WTC11 (cell line): ENCODE measurements at regions not wholly inside any gene's neighbourhood (a gene's known extent, or its start where the extent isn't known, plus 50 kb on each side); places are given as distances from the start of the nearest gene placed in this dataset.

Source experiments
- ATAC-seq: fragments of 200-7000 bp; cut with Tn5 transposase; 2 replicates; pipeline ENCODE4 v1.10.0; 2021; ENCODE audit warnings: mild to moderate bottlenecking, moderate library complexity
- CTCF ChIA-PET: fragments of 300-600 bp; sonication (Branson Sonifier 250); formaldehyde crosslinking; loops from one replicate; lab custom pipeline; 2021; ENCODE audit warnings: antibody characterized with exemption; lab: Charles Lee
- POLR2A ChIA-PET: fragments of 350-600 bp; sonication (Branson Sonifier 250); formaldehyde crosslinking; loops from one replicate; lab custom pipeline; 2021; ENCODE audit warnings: antibody characterized with exemption; lab: Charles Lee
- DNase-seq: peaks from one replicate; pipeline ENCODE4 v3.0.0; 2021; ENCODE audit warnings: low spot score
- H3K27ac Mint-ChIP-seq: 2 replicates; pipeline ENCODE4 v1.8.0; 2021; ENCODE audit warnings: mixed read lengths
- H3K27me3 Mint-ChIP-seq: 2 replicates; pipeline ENCODE4 v1.8.0; 2021; ENCODE audit warnings: low read depth, mild to moderate bottlenecking, moderate library complexity, mixed read lengths
- H3K36me3 Mint-ChIP-seq: 2 replicates; pipeline ENCODE4 v1.8.0; 2021; ENCODE audit warnings: mixed read lengths
- H3K4me1 Mint-ChIP-seq: 2 replicates; pipeline ENCODE4 v1.8.0; 2022; ENCODE audit warnings: mixed read lengths
- H3K4me3 Mint-ChIP-seq: 2 replicates; pipeline ENCODE4 v1.8.0; 2021; ENCODE audit warnings: mild to moderate bottlenecking, moderate library complexity, mixed read lengths
- H3K9me3 Mint-ChIP-seq: 2 replicates; pipeline ENCODE4 v1.8.0; 2021; ENCODE audit warnings: mixed read lengths
- EMX1 ChIP-seq: fragments of 250-450 bp; sonication (Bioruptor Pico); IDR thresholded peaks from 2 replicates; pipeline ENCODE4 v1.8.0; 2021; ENCODE audit warnings: mild to moderate bottlenecking
- GABPB1 ChIP-seq: sonication (generic); formaldehyde crosslinking; IDR thresholded peaks from 2 replicates; pipeline ENCODE4 v1.8.1; 2023; ENCODE audit warnings: mild to moderate bottlenecking, missing genetic modification reagents
- HMGA2 ChIP-seq: fragments of 250-450 bp; sonication (Bioruptor Pico); IDR thresholded peaks from 2 replicates; pipeline ENCODE4 v1.4.0; 2021; ENCODE audit warnings: mild to moderate bottlenecking, moderate library complexity
- KAT7 ChIP-seq: sonication (generic); formaldehyde crosslinking; IDR thresholded peaks from 2 replicates; pipeline ENCODE4 v1.8.1; 2023; ENCODE audit warnings: missing genetic modification reagents, mild to moderate bottlenecking, borderline replicate concordance
- OVOL2 ChIP-seq: fragments of 250-450 bp; sonication (Bioruptor Pico); IDR thresholded peaks from 2 replicates; pipeline ENCODE4 v1.9.0; 2021; ENCODE audit warnings: mild to moderate bottlenecking, borderline replicate concordance
- RELA ChIP-seq: sonication (generic); formaldehyde crosslinking; IDR thresholded peaks from 2 replicates; pipeline ENCODE4 v1.8.1; 2022; ENCODE audit warnings: missing genetic modification reagents, mild to moderate bottlenecking, borderline replicate concordance
- SMAD4 ChIP-seq: sonication (generic); formaldehyde crosslinking; IDR thresholded peaks from 2 replicates; pipeline ENCODE4 v1.8.0; 2022; ENCODE audit warnings: mild to moderate bottlenecking, missing genetic modification reagents
- ZNF121 ChIP-seq: sonication (generic); formaldehyde crosslinking; IDR thresholded peaks from 2 replicates; pipeline ENCODE4 v1.8.0; 2023; ENCODE audit warnings: missing genetic modification reagents
- ZNF671 ChIP-seq: fragments of 250-450 bp; sonication (Bioruptor Pico); IDR thresholded peaks from 2 replicates; pipeline ENCODE4 v1.8.0; 2021; ENCODE audit warnings: mild to moderate bottlenecking
- TF ChIP-seq, protein P1 (sequence below): sonication (generic); formaldehyde crosslinking; IDR thresholded peaks from 2 replicates; pipeline ENCODE4 v1.8.1; 2022; ENCODE audit warnings: missing genetic modification reagents, borderline replicate concordance
- TF ChIP-seq, protein P2 (sequence below): sonication (generic); formaldehyde crosslinking; IDR thresholded peaks from 2 replicates; pipeline ENCODE4 v1.8.0; 2022; ENCODE audit warnings: mild to moderate bottlenecking, missing genetic modification reagents
- TF ChIP-seq, protein P3 (sequence below): sonication (generic); formaldehyde crosslinking; IDR thresholded peaks from 2 replicates; pipeline ENCODE4 v1.8.0; 2023; ENCODE audit warnings: mild to moderate bottlenecking, missing genetic modification reagents
- TF ChIP-seq, protein P4 (sequence below): sonication (generic); formaldehyde crosslinking; conservative IDR thresholded peaks from 2 replicates; pipeline ENCODE4 v1.8.1; 2022; ENCODE audit warnings: mild to moderate bottlenecking, missing genetic modification reagents
- TF ChIP-seq, protein P5 (sequence below): sonication (generic); formaldehyde crosslinking; IDR thresholded peaks from 2 replicates; pipeline ENCODE4 v1.8.0; 2022; ENCODE audit warnings: mild to moderate bottlenecking, missing genetic modification reagents
- TF ChIP-seq, protein P6 (sequence below): sonication (generic); formaldehyde crosslinking; IDR thresholded peaks from 2 replicates; pipeline ENCODE4 v1.8.1; 2023; ENCODE audit warnings: mild to moderate bottlenecking, moderate library complexity, missing genetic modification reagents
- TF ChIP-seq, protein P7 (sequence below): fragments of 200-600 bp; IDR thresholded peaks from 2 replicates; pipeline ENCODE4 v1.8.0; 2022; ENCODE audit warnings: antibody characterized with exemption
- TF ChIP-seq, protein P8 (sequence below): fragments of 250-450 bp; sonication (Bioruptor Pico); IDR thresholded peaks from 2 replicates; pipeline ENCODE4 v1.9.0; 2021; ENCODE audit warnings: mild to moderate bottlenecking
- TF ChIP-seq, protein P9 (sequence below): sonication (generic); formaldehyde crosslinking; conservative IDR thresholded peaks from 2 replicates; pipeline ENCODE4 v1.8.1; 2023; ENCODE audit warnings: mild to moderate bottlenecking, low read depth, missing genetic modification reagents, moderate library complexity
- TF ChIP-seq, protein P10 (sequence below): sonication (generic); formaldehyde crosslinking; IDR thresholded peaks from 2 replicates; pipeline ENCODE4 v1.8.0; 2022; ENCODE audit warnings: mild to moderate bottlenecking, missing genetic modification reagents

DNA sequence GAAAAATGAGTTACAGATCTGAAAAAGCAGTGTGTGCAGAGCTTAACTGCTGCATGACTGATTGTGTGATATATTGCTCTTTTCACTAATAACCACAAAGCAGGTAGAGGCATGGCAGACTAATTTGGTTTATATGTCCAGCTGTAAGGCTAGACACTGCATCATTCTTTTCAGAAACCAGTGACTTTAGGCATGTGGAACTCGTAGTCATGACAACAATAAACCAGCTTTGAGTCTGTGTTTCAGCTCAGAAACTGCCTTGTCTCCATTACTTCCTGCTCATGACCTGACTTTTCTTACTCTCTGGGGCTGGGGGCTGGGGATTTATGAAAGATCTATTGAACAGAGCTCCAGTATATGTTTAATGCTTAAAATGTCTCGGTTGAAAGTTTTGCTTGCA lies 146.8 kb upstream of the LRIG3 start:
- Mint-ChIP-seq H3K4me3 (no peak overlapping the region), H3K36me3 (no peaks in the 10 kb centered on the region), H3K27me3 (no peaks in the 10 kb centered on the region), H3K9me3 (no peaks in the 10 kb centered on the region), H3K4me1 (no peaks in the 10 kb centered on the region), H3K27ac (no peak overlapping the region)
- no peak for ATAC-seq
- CTCF ChIA-PET: interaction anchor here (1.3 to 1.6 kb wide), 2 partner anchors 8 to 526 kb away, joined by 7 to 9 read pairs; no protein-coding TSS in a partner anchor
- POLR2A ChIA-PET: interaction anchor here (0.6 kb wide), 1 partner anchor 1070 kb away, joined by 3 read pairs; no protein-coding TSS in a partner anchor
- DNase-seq: no peak
- TF ChIP-seq GABPB1 (CRISPR knock-in tag): no peak
- TF ChIP-seq ZNF121: no peak
- TF ChIP-seq EMX1 (CRISPR knock-in tag): no peak
- TF ChIP-seq, protein P1, sequence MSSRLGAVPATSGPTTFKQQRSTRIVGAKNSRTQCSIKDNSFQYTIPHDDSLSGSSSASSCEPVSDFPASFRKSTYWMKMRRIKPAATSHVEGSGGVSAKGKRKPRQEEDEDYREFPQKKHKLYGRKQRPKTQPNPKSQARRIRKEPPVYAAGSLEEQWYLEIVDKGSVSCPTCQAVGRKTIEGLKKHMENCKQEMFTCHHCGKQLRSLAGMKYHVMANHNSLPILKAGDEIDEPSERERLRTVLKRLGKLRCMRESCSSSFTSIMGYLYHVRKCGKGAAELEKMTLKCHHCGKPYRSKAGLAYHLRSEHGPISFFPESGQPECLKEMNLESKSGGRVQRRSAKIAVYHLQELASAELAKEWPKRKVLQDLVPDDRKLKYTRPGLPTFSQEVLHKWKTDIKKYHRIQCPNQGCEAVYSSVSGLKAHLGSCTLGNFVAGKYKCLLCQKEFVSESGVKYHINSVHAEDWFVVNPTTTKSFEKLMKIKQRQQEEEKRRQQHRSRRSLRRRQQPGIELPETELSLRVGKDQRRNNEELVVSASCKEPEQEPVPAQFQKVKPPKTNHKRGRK: no peak
- TF ChIP-seq, protein P2, sequence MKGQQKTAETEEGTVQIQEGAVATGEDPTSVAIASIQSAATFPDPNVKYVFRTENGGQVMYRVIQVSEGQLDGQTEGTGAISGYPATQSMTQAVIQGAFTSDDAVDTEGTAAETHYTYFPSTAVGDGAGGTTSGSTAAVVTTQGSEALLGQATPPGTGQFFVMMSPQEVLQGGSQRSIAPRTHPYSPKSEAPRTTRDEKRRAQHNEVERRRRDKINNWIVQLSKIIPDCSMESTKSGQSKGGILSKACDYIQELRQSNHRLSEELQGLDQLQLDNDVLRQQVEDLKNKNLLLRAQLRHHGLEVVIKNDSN (CRISPR knock-in tag): no peak
- TF ChIP-seq, protein P3, sequence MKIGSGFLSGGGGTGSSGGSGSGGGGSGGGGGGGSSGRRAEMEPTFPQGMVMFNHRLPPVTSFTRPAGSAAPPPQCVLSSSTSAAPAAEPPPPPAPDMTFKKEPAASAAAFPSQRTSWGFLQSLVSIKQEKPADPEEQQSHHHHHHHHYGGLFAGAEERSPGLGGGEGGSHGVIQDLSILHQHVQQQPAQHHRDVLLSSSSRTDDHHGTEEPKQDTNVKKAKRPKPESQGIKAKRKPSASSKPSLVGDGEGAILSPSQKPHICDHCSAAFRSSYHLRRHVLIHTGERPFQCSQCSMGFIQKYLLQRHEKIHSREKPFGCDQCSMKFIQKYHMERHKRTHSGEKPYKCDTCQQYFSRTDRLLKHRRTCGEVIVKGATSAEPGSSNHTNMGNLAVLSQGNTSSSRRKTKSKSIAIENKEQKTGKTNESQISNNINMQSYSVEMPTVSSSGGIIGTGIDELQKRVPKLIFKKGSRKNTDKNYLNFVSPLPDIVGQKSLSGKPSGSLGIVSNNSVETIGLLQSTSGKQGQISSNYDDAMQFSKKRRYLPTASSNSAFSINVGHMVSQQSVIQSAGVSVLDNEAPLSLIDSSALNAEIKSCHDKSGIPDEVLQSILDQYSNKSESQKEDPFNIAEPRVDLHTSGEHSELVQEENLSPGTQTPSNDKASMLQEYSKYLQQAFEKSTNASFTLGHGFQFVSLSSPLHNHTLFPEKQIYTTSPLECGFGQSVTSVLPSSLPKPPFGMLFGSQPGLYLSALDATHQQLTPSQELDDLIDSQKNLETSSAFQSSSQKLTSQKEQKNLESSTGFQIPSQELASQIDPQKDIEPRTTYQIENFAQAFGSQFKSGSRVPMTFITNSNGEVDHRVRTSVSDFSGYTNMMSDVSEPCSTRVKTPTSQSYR (CRISPR knock-in tag): no peak
- TF ChIP-seq RELA: no peak
- TF ChIP-seq, protein P4, sequence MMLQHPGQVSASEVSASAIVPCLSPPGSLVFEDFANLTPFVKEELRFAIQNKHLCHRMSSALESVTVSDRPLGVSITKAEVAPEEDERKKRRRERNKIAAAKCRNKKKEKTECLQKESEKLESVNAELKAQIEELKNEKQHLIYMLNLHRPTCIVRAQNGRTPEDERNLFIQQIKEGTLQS: no peak
- TF ChIP-seq, protein P5, sequence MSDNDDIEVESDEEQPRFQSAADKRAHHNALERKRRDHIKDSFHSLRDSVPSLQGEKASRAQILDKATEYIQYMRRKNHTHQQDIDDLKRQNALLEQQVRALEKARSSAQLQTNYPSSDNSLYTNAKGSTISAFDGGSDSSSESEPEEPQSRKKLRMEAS (CRISPR knock-in tag): no peak
- TF ChIP-seq HMGA2: no peak
- TF ChIP-seq, protein P6, sequence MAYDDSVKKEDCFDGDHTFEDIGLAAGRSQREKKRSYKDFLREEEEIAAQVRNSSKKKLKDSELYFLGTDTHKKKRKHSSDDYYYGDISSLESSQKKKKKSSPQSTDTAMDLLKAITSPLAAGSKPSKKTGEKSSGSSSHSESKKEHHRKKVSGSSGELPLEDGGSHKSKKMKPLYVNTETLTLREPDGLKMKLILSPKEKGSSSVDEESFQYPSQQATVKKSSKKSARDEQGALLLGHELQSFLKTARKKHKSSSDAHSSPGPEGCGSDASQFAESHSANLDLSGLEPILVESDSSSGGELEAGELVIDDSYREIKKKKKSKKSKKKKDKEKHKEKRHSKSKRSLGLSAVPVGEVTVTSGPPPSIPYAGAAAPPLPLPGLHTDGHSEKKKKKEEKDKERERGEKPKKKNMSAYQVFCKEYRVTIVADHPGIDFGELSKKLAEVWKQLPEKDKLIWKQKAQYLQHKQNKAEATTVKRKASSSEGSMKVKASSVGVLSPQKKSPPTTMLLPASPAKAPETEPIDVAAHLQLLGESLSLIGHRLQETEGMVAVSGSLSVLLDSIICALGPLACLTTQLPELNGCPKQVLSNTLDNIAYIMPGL: no peak
- TF ChIP-seq, protein P7, sequence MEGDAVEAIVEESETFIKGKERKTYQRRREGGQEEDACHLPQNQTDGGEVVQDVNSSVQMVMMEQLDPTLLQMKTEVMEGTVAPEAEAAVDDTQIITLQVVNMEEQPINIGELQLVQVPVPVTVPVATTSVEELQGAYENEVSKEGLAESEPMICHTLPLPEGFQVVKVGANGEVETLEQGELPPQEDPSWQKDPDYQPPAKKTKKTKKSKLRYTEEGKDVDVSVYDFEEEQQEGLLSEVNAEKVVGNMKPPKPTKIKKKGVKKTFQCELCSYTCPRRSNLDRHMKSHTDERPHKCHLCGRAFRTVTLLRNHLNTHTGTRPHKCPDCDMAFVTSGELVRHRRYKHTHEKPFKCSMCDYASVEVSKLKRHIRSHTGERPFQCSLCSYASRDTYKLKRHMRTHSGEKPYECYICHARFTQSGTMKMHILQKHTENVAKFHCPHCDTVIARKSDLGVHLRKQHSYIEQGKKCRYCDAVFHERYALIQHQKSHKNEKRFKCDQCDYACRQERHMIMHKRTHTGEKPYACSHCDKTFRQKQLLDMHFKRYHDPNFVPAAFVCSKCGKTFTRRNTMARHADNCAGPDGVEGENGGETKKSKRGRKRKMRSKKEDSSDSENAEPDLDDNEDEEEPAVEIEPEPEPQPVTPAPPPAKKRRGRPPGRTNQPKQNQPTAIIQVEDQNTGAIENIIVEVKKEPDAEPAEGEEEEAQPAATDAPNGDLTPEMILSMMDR: no peak
- TF ChIP-seq, protein P8, sequence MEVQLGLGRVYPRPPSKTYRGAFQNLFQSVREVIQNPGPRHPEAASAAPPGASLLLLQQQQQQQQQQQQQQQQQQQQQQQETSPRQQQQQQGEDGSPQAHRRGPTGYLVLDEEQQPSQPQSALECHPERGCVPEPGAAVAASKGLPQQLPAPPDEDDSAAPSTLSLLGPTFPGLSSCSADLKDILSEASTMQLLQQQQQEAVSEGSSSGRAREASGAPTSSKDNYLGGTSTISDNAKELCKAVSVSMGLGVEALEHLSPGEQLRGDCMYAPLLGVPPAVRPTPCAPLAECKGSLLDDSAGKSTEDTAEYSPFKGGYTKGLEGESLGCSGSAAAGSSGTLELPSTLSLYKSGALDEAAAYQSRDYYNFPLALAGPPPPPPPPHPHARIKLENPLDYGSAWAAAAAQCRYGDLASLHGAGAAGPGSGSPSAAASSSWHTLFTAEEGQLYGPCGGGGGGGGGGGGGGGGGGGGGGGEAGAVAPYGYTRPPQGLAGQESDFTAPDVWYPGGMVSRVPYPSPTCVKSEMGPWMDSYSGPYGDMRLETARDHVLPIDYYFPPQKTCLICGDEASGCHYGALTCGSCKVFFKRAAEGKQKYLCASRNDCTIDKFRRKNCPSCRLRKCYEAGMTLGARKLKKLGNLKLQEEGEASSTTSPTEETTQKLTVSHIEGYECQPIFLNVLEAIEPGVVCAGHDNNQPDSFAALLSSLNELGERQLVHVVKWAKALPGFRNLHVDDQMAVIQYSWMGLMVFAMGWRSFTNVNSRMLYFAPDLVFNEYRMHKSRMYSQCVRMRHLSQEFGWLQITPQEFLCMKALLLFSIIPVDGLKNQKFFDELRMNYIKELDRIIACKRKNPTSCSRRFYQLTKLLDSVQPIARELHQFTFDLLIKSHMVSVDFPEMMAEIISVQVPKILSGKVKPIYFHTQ (CRISPR knock-in tag): no peak
- TF ChIP-seq, protein P9, sequence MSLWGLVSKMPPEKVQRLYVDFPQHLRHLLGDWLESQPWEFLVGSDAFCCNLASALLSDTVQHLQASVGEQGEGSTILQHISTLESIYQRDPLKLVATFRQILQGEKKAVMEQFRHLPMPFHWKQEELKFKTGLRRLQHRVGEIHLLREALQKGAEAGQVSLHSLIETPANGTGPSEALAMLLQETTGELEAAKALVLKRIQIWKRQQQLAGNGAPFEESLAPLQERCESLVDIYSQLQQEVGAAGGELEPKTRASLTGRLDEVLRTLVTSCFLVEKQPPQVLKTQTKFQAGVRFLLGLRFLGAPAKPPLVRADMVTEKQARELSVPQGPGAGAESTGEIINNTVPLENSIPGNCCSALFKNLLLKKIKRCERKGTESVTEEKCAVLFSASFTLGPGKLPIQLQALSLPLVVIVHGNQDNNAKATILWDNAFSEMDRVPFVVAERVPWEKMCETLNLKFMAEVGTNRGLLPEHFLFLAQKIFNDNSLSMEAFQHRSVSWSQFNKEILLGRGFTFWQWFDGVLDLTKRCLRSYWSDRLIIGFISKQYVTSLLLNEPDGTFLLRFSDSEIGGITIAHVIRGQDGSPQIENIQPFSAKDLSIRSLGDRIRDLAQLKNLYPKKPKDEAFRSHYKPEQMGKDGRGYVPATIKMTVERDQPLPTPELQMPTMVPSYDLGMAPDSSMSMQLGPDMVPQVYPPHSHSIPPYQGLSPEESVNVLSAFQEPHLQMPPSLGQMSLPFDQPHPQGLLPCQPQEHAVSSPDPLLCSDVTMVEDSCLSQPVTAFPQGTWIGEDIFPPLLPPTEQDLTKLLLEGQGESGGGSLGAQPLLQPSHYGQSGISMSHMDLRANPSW (CRISPR knock-in tag): no peak
- TF ChIP-seq OVOL2: no peak
- TF ChIP-seq SMAD4 (CRISPR knock-in tag): no peak
- no peak for TF ChIP-seq ZNF671 (CRISPR knock-in tag)
- TF ChIP-seq KAT7 (CRISPR knock-in tag): no peak
- TF ChIP-seq, protein P10, sequence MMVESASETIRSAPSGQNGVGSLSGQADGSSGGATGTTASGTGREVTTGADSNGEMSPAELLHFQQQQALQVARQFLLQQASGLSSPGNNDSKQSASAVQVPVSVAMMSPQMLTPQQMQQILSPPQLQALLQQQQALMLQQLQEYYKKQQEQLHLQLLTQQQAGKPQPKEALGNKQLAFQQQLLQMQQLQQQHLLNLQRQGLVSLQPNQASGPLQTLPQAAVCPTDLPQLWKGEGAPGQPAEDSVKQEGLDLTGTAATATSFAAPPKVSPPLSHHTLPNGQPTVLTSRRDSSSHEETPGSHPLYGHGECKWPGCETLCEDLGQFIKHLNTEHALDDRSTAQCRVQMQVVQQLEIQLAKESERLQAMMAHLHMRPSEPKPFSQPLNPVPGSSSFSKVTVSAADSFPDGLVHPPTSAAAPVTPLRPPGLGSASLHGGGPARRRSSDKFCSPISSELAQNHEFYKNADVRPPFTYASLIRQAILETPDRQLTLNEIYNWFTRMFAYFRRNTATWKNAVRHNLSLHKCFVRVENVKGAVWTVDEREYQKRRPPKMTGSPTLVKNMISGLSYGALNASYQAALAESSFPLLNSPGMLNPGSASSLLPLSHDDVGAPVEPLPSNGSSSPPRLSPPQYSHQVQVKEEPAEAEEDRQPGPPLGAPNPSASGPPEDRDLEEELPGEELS (CRISPR knock-in tag): no peak
